Suprapubic skin (tissue), 4 donors: ENCODE measurements at regions not wholly inside any gene's neighbourhood (a gene's known extent, or its start where the extent isn't known, plus 50 kb on each side); places are given as distances from the start of the nearest gene placed in this dataset.

ENCODE experiments used
- DNase-seq, 2 donors: peaks; one replicate each; pipeline ENCODE4 v3.0.0-alpha.2; 2019; ENCODE audit warnings: low spot score in 2 of 2
- H3K27ac ChIP-seq: fragments of 200-600 bp; sonication (generic); one replicate; pipeline ENCODE4 v1.5.1; 2019
- H3K27me3 ChIP-seq: fragments of 200-600 bp; sonication (generic); one replicate; pipeline ENCODE4 v1.5.1; 2019
- H3K36me3 ChIP-seq: fragments of 200-600 bp; sonication (generic); one replicate; pipeline ENCODE4 v1.5.1; 2019
- H3K4me1 ChIP-seq: fragments of 200-600 bp; sonication (generic); one replicate; pipeline ENCODE4 v1.5.1; 2019
- H3K4me3 ChIP-seq: fragments of 200-600 bp; sonication (generic); one replicate; pipeline ENCODE4 v1.5.1; 2019; ENCODE audit warnings: mild to moderate bottlenecking
- H3K9me3 ChIP-seq: fragments of 200-600 bp; sonication (generic); one replicate; pipeline ENCODE4 v1.5.1; 2019
- CTCF ChIP-seq, 2 donors: fragments of 200-600 bp in 1 of 2; fragments of 450-650 bp in 1 of 2; sonication (generic) in 1 of 2; IDR thresholded peaks; one replicate each; pipeline ENCODE4 v1.5.1; 2016 to 2019; ENCODE audit warnings: antibody characterized with exemption in 2 of 2, mild to moderate bottlenecking in 1 of 2, moderate library complexity in 1 of 2
- EP300 ChIP-seq: sonication (generic); formaldehyde crosslinking; IDR thresholded peaks from one replicate; pipeline ENCODE4 v1.6.1; 2017; ENCODE audit warnings: antibody characterized with exemption
- POLR2A ChIP-seq, 2 donors: fragments of 450-650 bp; IDR thresholded peaks; one replicate each; pipeline ENCODE4 v1.6.1; 2017; ENCODE audit warnings: antibody characterized with exemption in 2 of 2, mild to moderate bottlenecking in 2 of 2, moderate library complexity in 2 of 2
- POLR2AphosphoS5 ChIP-seq, 3 donors: sonication (generic); formaldehyde crosslinking; IDR thresholded peaks; one replicate each; pipeline ENCODE4 v1.6.1; 2017; ENCODE audit warnings: antibody characterized with exemption in 3 of 3
- WGBS: methylation state at CpG from one replicate; pipeline ENCODE4 v1.1.5; 2018; 5-methylcytosine and 5-hydroxymethylcytosine counted together

- Histone ChIP-seq H3K27ac (no peak overlapping the region), H3K4me1 (peaks cover 4% of the 10 kb centered on the region), H3K36me3 (no peaks in the 10 kb centered on the region), H3K9me3 (no peaks in the 10 kb centered on the region), H3K27me3 (no peaks in the 10 kb centered on the region), H3K4me3 (no peak overlapping the region)
- no peak for TF ChIP-seq POLR2A (IDR thresholded peaks at IDR 0.05)
- no peak for TF ChIP-seq CTCF (IDR thresholded peaks at IDR 0.05)
- no peak for TF ChIP-seq EP300
- TF ChIP-seq POLR2AphosphoS5 (IDR thresholded peaks at IDR 0.05): no peak
- no peak for DNase-seq
- WGBS: 57% methylated on average over 3 of the region's 3 CpGs
Measured at GRCh38 chr2:21289551-21289950, 165.8 kb downstream of the TDRD15 start.

GRCh38 chr2:21289989-21290388 lies 166.2 kb downstream of the TDRD15 start:
- Histone ChIP-seq H3K27me3 (no peaks in the 10 kb centered on the region), H3K4me1 (peaks cover 4% of the 10 kb centered on the region), H3K4me3 (no peak overlapping the region), H3K27ac (no peak overlapping the region), H3K9me3 (no peaks in the 10 kb centered on the region), H3K36me3 (no peaks in the 10 kb centered on the region)
- WGBS: 48% methylated on average over 3 of the region's 3 CpGs
- DNase-seq: no peak
- TF ChIP-seq POLR2A (IDR thresholded peaks at IDR 0.05) (no peak), CTCF (IDR thresholded peaks at IDR 0.05) (no peak)

GRCh38 chr2:21291426-21291825 lies 167.7 kb downstream of the TDRD15 start:
- no peak overlapping the region for H3K27ac ChIP-seq
- DNase-seq: no peak
- H3K4me3 ChIP-seq: no peak overlapping the region
- TF ChIP-seq POLR2AphosphoS5 (IDR thresholded peaks at IDR 0.05): no peak
- TF ChIP-seq EP300: no peak
- no peak for TF ChIP-seq CTCF (IDR thresholded peaks at IDR 0.05)
- TF ChIP-seq POLR2A (IDR thresholded peaks at IDR 0.05): no peak
- H3K27me3 ChIP-seq: no peaks in the 10 kb centered on the region
- H3K4me1 ChIP-seq: peaks cover 4% of the 10 kb centered on the region
- H3K9me3 ChIP-seq: no peaks in the 10 kb centered on the region
- WGBS: 78% methylated on average over 1 of the region's 1 CpG
- no peaks in the 10 kb centered on the region for H3K36me3 ChIP-seq

GRCh38 chr2:21294446-21294845 lies 170.7 kb downstream of the TDRD15 start:
- TF ChIP-seq CTCF (IDR thresholded peaks at IDR 0.05) (no peak), POLR2A (IDR thresholded peaks at IDR 0.05) (no peak), EP300 (no peak), POLR2AphosphoS5 (IDR thresholded peaks at IDR 0.05) (no peak)
- H3K4me1 ChIP-seq: no peaks in the 10 kb centered on the region
- no peak overlapping the region for H3K4me3 ChIP-seq
- no peak for DNase-seq
- no peaks in the 10 kb centered on the region for H3K9me3 ChIP-seq
- no peaks in the 10 kb centered on the region for H3K27me3 ChIP-seq
- no peaks in the 10 kb centered on the region for H3K36me3 ChIP-seq
- H3K27ac ChIP-seq: no peak overlapping the region
- 83% methylated on average over 2 of the region's 2 CpGs for WGBS

GRCh38 chr2:21299411-21299810 lies 175.6 kb downstream of the TDRD15 start:
- no peak for TF ChIP-seq POLR2A (IDR thresholded peaks at IDR 0.05)
- no peak for TF ChIP-seq CTCF (IDR thresholded peaks at IDR 0.05)
- no peak for TF ChIP-seq POLR2AphosphoS5 (IDR thresholded peaks at IDR 0.05)
- TF ChIP-seq EP300: no peak
- DNase-seq: no peak
- Histone ChIP-seq H3K4me3 (no peak overlapping the region), H3K27ac (no peak overlapping the region), H3K27me3 (no peaks in the 10 kb centered on the region), H3K4me1 (no peaks in the 10 kb centered on the region), H3K9me3 (no peaks in the 10 kb centered on the region), H3K36me3 (no peaks in the 10 kb centered on the region)
- WGBS: 82% methylated on average over 2 of the region's 2 CpGs
